ENCODE measurements at regions not wholly inside any gene's neighbourhood (a gene's known extent, or its start where the extent isn't known, plus 50 kb on each side); places are given as distances from the start of the nearest gene placed in this dataset.

DNA sequence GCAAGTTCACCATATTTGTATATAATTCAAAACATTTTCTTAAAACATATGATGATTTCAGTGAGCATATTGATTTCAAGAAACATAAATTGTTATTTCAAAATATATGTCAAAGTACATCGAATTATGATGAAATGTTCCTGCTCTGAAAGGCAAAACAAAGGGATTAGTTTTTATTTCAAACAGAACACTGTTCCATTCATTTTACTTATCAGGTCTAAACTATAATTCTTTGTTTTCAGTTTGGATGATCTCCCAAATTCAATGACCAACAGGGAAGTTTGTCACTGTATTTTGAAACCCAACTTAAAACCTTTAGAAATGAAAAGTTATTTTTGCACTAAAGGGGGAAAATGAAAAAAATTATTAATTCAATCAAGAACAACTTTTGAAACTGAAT lies 610.2 kb downstream of the SLITRK1 start:
- TF ChIP-seq POLR2AphosphoS5 (IDR thresholded peaks at IDR 0.05; ENCODE audit: low read depth) (no peak), GABPA (IDR thresholded peaks at IDR 0.05; ENCODE audit: low read depth) (no peak), SPI1 (IDR thresholded peaks at IDR 0.05; ENCODE audit: borderline replicate concordance, low read depth) (no peak)
- TF ChIP-seq, protein P1, sequence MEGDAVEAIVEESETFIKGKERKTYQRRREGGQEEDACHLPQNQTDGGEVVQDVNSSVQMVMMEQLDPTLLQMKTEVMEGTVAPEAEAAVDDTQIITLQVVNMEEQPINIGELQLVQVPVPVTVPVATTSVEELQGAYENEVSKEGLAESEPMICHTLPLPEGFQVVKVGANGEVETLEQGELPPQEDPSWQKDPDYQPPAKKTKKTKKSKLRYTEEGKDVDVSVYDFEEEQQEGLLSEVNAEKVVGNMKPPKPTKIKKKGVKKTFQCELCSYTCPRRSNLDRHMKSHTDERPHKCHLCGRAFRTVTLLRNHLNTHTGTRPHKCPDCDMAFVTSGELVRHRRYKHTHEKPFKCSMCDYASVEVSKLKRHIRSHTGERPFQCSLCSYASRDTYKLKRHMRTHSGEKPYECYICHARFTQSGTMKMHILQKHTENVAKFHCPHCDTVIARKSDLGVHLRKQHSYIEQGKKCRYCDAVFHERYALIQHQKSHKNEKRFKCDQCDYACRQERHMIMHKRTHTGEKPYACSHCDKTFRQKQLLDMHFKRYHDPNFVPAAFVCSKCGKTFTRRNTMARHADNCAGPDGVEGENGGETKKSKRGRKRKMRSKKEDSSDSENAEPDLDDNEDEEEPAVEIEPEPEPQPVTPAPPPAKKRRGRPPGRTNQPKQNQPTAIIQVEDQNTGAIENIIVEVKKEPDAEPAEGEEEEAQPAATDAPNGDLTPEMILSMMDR (IDR thresholded peaks at IDR 0.05; ENCODE audit: insufficient read depth, low read length): no peak
- TF ChIP-seq, protein P2, sequence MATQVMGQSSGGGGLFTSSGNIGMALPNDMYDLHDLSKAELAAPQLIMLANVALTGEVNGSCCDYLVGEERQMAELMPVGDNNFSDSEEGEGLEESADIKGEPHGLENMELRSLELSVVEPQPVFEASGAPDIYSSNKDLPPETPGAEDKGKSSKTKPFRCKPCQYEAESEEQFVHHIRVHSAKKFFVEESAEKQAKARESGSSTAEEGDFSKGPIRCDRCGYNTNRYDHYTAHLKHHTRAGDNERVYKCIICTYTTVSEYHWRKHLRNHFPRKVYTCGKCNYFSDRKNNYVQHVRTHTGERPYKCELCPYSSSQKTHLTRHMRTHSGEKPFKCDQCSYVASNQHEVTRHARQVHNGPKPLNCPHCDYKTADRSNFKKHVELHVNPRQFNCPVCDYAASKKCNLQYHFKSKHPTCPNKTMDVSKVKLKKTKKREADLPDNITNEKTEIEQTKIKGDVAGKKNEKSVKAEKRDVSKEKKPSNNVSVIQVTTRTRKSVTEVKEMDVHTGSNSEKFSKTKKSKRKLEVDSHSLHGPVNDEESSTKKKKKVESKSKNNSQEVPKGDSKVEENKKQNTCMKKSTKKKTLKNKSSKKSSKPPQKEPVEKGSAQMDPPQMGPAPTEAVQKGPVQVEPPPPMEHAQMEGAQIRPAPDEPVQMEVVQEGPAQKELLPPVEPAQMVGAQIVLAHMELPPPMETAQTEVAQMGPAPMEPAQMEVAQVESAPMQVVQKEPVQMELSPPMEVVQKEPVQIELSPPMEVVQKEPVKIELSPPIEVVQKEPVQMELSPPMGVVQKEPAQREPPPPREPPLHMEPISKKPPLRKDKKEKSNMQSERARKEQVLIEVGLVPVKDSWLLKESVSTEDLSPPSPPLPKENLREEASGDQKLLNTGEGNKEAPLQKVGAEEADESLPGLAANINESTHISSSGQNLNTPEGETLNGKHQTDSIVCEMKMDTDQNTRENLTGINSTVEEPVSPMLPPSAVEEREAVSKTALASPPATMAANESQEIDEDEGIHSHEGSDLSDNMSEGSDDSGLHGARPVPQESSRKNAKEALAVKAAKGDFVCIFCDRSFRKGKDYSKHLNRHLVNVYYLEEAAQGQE (IDR thresholded peaks at IDR 0.05; ENCODE audit: insufficient replicate concordance, low read depth): no peak
- no peak overlapping the region for H3K27ac ChIP-seq (replicated peaks)

DNA sequence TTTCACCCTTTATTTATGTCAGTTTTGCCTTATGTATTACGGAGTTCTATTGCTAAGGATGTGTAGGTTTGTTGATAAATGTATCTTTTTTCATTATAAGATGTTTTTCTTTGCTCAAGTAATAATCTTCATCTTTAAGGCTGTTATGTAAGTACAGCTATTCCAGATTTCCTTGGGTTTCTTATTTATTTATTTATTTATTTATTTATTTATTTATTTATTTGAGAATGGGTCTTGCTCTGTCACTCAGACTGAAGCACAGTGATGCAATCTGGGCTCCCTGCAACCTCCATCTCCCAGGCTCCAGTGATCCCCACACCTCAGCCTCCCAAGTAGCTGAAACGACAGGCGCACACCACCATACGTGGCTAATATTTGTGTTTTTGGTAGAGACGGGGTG lies 617.0 kb downstream of the SLITRK1 start:
- DNase-seq (ENCODE audit: low read depth in 1 of 2, low spot score in 1 of 2): no peak
- Histone ChIP-seq H3K4me3 (replicated peaks; ENCODE audit: insufficient read depth, low read length) (no peak overlapping the region), H3K27ac (replicated peaks) (no peak overlapping the region), H3K27me3 (ENCODE audit: insufficient read depth, poor library complexity, severe bottlenecking) (no peaks in the 10 kb centered on the region)
- TF ChIP-seq, protein P2 (IDR thresholded peaks at IDR 0.05; ENCODE audit: insufficient replicate concordance, low read depth): no peak
- TF ChIP-seq, protein P1 (IDR thresholded peaks at IDR 0.05; ENCODE audit: insufficient read depth, low read length): no peak
- TF ChIP-seq GABPA (IDR thresholded peaks at IDR 0.05; ENCODE audit: low read depth) (no peak), POLR2AphosphoS5 (IDR thresholded peaks at IDR 0.05; ENCODE audit: low read depth) (no peak), SPI1 (IDR thresholded peaks at IDR 0.05; ENCODE audit: borderline replicate concordance, low read depth) (no peak)

More for the DNA sequence above, 610.2 kb downstream of the SLITRK1 start:
- DNase-seq (ENCODE audit: low read depth in 1 of 2, low spot score in 1 of 2): no peak
- H3K27me3 ChIP-seq (ENCODE audit: insufficient read depth, poor library complexity, severe bottlenecking): no peaks in the 10 kb centered on the region
- H3K4me3 ChIP-seq (replicated peaks; ENCODE audit: insufficient read depth, low read length): no peak overlapping the region

DNA sequence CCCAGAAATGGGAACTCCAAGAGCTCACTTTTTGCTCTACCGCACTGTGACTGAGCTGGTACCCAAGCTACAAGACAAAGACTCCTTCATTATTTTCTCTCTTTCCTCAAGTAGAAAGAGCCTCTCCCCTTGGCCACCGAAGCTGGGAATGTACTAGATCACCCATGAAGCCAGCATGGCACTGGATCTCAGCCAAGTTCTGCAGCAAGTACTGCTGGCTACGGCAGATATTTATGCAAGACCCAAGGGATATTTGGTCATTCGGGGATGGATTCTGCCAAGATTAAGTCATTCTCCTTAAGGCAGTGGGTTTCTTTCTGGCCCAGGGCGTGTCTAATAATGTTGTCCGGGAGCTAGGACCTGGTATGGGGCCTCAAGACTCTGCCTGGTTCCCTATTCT lies 633.5 kb downstream of the SLITRK1 start:
- DNase-seq (ENCODE audit: low read depth in 1 of 2, low spot score in 1 of 2): no peak
- TF ChIP-seq GABPA (IDR thresholded peaks at IDR 0.05; ENCODE audit: low read depth) (no peak), POLR2AphosphoS5 (IDR thresholded peaks at IDR 0.05; ENCODE audit: low read depth) (no peak), SPI1 (IDR thresholded peaks at IDR 0.05; ENCODE audit: borderline replicate concordance, low read depth) (no peak)
- TF ChIP-seq, protein P2 (IDR thresholded peaks at IDR 0.05; ENCODE audit: insufficient replicate concordance, low read depth): no peak
- TF ChIP-seq, protein P1 (IDR thresholded peaks at IDR 0.05; ENCODE audit: insufficient read depth, low read length): no peak
- no peak overlapping the region for H3K4me3 ChIP-seq (replicated peaks; ENCODE audit: insufficient read depth, low read length)
- no peak overlapping the region for H3K27ac ChIP-seq (replicated peaks)
- no peaks in the 10 kb centered on the region for H3K27me3 ChIP-seq (ENCODE audit: insufficient read depth, poor library complexity, severe bottlenecking)

Measured in HL-60 (cell line).